CD4-positive, alpha-beta T cell treated with Interleukin-10 for 1 hour (primary cell): ENCODE measurements at regions not wholly inside any gene's neighbourhood (a gene's known extent, or its start where the extent isn't known, plus 50 kb on each side); places are given as distances from the start of the nearest gene placed in this dataset.
"Not testable (repeated sequence)": the region's sequence is repeated elsewhere in the genome, so short reads cannot be mapped to it uniquely, and the experiment has no call there.

Source experiments
- DNase-seq: peaks from one replicate; pipeline ENCODE4 v3.0.0-alpha.2; 2020

GRCh38 chr12:107826276-107826675 is 51.8 kb downstream of the ASCL4 start:
- no peak for DNase-seq

- DNase-seq, result no peak
Measured at GRCh38 chr12:107829271-107829670, 54.8 kb downstream of the ASCL4 start.

- no peak for DNase-seq
Measured at GRCh38 chr12:107832441-107832840, 57.9 kb downstream of the ASCL4 start.

- DNase-seq, result no peak
Measured at GRCh38 chr12:107840186-107840585, 65.7 kb downstream of the ASCL4 start.

- DNase-seq, result no peak
Measured at GRCh38 chr12:107843351-107844311, 69.1 kb downstream of the ASCL4 start.

DNA sequence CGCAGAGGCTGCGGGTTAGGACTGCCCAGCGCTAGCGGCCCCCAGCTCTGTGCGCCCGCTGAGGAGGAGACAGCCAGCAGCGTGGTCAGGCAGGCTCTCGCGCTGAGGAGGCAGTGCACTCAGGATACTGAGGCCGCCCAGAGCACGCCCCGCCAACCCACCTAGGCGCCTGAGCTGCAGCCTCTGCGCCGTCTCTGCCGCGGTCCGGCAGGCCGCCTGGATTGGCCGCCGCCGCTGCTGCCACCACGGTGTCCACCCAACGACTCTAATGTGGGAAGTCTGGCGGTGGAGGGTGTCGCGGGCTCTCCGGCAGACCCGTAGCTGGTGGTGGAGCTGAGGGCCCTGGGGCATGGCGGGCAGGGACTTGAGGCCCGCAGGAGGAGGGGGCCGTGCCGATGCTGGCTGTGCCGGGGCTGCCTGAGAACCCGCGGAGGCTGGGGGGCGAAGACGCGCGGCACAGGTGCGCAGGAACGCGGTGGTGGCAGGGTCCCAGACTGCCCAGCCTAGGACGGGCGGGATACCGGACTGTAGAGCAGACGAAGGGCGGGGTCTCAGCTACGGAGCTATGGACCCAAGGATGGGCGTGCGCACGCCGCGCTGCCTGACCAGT is 69.9 kb downstream of the ASCL4 start:
- DNase-seq, result no peak

DNA sequence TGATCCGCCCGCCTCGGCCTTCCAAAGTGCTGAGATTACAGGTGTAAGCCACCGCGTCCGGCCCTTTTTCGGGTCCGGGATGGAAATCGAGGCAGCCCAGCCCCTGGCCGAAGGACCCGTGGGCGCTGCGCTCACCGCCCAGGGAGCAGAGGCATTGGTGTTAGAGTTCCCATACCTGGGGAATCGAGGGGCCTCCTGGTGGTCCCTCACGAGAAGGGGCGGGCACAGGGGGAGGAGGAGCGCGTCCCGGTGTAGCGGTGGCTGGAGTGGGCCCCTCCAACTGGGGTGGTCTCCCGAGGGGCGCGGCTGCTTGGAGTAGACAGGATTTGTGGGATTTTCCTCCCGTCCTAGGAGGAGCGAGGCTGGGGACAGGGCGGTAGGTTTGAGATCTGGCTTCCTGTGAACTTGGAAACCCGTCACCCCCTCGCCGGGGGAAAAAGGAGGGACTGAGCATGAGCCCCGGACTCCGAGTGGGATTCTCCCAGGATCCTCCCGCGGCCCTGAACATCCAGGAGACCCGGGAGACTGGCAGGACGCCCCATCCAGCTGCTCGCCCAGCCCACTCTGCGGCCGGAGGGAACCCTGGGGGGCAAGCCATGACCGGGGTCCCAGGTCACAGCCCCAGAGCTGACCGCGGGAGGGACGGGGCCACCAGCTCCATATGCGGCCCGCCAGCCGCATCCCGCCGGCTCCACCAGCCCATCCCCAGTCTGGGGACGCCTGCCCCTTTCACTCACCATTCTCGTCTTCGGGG is 70.9 kb downstream of the ASCL4 start:
- no peak for DNase-seq

GRCh38 chr12:107845980-107846659 is 71.6 kb downstream of the ASCL4 start:
- no peak for DNase-seq

DNA sequence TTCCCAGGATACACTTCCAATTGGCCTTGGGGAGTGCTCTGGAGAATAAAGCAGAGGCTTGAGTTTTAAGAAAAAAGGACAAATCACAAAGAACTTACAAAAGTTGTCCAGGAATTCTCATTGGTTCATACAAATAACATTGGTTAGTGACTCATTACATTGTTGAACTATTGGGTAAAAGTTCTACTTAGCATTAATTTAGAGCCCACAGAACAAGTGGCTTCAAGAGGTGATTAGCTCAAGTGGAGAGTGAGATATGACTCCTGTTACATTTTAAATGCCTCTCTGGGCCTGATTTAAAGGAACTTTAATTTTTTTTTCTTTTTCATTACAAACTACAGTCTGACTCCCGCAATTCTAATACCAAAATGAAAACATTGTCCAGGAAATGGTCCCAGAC is 72.9 kb downstream of the ASCL4 start:
- DNase-seq, result no peak

- DNase-seq, result no peak
Measured at GRCh38 chr12:107847830-107848229, 73.3 kb downstream of the ASCL4 start.

DNA sequence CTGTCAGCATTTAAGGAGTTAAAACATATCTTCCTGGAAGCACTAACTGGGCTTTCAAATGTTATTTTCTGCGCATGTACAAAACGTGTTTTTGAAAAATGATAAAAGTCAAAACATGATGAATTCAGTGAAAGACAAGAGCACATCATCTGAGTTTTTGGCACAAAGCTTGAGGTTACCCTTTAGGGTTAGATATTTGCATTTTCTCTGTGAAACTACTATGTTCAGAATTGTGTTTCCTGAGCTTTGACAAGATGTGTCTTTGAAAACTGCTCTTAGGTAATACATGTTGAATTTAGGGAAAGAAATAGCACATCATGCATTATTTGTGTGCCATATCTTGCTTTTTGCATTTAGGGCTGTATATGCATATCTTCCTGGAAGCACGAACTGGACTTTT is 79.0 kb downstream of the ASCL4 start:
- DNase-seq, result no peak

DNA sequence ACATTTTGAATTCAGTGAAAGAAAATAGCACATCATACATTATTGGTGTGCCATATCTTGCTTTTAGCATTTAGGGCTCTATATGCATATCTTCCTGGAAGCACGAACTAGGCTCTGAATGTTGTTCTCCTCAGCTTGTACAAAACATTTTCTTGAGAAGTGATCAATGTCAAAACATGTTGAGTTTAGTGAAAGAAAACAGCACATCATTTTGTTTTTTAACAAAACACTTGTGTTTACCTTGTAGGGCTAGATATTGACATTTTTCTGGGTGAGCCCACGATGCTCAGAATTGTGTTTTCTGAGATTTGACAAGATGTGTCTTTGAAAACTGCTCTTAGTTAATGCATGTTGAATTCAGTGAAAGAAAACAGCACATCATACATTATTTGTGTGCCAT is 81.0 kb downstream of the ASCL4 start:
- no peak for DNase-seq

GRCh38 chr12:107856096-107856495 is 81.6 kb downstream of the ASCL4 start:
- no peak for DNase-seq

DNA sequence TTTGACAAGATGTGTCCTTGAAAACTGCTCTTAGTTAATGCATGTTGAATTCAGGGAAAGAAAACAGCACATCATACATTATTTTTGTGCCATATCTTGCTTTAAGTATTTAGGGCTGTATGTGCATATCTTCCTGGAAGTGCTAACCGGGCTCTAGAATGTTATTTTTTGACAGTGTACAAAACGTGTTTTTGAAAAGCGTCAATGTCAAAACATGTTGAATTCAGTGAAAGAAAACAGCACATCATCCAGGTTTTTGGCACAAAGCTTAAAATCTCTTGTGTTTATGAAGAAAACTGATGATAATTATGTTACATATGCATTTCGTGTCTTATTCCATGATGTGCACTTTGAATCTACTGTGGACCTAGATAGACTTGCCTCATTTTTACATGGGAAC is 82.7 kb downstream of the ASCL4 start:
- no peak for DNase-seq

GRCh38 chr12:107859367-107859766 is 84.9 kb downstream of the ASCL4 start:
- no peak for DNase-seq

GRCh38 chr12:107864235-107864634 is 89.7 kb downstream of the ASCL4 start:
- no peak for DNase-seq

GRCh38 chr12:107864727-107865126 is 90.2 kb downstream of the ASCL4 start:
- DNase-seq, result not testable (repeated sequence)

- no peak for DNase-seq
Measured at GRCh38 chr12:107873223-107873622, 98.7 kb downstream of the ASCL4 start.

DNA sequence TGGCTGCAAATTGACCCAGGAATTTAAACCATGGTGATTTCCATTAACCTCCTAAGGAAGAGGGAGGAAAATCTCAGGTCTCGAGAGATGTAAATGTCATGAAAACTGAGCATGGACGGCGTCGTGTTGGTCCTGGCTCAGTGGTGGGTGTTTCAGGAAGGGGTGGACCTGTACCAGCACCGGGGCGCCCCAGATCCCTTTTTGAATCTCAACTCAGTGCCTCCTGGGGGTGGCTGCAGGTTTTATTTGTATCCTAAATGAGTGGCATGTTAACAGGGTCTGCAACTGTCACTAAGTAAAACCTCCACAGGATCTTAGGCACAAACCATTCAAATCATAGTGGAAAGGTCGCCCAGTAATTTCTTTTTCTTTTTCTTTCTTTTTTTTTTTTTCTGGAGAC is 101.3 kb downstream of the ASCL4 start:
- DNase-seq, result no peak

DNA sequence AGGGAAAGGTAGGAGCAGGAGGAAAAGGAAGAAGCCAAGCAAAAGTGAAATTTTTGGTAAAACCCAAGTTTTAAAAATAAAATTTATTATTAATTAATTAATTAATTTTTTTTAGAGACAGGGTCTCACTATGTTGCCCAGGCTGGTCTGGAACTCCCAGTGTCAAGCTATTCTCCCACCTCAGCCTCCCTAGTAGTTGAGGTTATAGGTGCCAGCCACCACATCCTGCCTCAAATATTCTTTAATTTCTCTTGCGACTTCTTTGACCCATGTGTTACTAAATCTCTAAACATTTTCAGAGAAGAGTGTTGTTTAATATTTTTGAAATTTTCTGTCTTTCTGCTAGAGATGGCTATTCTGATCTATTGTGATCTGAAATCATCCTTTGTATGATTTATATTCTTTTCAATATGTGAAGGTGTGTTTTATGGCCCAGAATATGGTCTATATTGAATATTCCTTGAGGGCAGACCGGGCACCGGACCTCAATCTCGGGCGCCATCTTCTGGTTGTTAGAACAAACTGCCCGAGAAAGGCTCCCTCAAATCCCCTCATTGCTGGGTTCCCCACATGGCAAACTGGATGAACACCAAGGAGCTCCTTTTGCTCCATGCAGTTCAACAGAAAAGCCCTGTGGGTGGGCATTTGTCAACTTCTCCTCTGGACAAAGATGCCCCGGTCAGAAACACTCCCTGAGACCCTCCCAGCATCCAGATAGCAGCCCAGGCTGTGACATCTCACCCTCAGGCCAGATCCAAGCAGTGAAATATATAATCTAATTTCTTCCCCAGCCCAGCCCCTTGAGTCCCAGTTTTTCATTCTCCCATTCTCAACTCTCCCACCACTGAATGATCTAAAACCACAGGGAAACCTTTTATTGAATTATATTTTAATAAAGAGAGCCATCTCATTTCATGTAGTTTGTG is 110.5 kb downstream of the ASCL4 start:
- peak; percentile 47 for DNase-seq

GRCh38 chr12:107888789-107889188 is 114.3 kb downstream of the ASCL4 start:
- DNase-seq, result no peak

GRCh38 chr12:107891967-107892366 is 117.5 kb downstream of the ASCL4 start:
- no peak for DNase-seq
